ENCODE measurements at regions not wholly inside any gene's neighbourhood (a gene's known extent, or its start where the extent isn't known, plus 50 kb on each side); places are given as distances from the start of the nearest gene placed in this dataset.

DNA sequence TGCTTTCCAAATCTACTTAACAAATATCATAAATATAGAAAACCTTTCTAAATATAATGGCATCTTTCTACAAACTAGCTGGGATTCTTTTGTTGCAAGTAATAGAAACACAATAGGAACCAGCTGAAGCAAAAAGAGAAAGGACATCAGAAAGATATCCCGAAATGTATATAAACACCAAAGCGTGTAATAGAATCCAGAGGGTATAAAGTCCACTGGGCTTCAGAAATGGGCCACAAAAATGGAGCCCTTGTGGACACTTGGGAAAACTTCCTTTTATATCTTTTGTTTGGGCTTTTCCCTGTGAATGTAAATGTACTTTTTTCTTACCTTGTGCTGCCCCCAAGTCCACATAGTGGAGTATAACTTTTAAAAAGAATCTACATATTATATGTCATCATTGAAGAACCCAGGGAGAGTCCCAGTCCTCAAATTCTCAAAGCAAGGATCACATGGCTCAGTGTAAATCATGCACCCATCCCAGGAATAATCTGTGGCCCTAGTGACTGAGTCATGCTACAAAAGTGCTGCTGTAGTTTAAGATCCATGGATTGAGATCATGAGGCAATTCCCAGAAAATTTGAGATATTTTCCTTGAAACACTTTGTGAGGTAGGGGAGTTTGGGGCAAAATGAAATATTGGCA lies 457.0 kb downstream of the EPM2A start:
- TF ChIP-seq, protein P1, sequence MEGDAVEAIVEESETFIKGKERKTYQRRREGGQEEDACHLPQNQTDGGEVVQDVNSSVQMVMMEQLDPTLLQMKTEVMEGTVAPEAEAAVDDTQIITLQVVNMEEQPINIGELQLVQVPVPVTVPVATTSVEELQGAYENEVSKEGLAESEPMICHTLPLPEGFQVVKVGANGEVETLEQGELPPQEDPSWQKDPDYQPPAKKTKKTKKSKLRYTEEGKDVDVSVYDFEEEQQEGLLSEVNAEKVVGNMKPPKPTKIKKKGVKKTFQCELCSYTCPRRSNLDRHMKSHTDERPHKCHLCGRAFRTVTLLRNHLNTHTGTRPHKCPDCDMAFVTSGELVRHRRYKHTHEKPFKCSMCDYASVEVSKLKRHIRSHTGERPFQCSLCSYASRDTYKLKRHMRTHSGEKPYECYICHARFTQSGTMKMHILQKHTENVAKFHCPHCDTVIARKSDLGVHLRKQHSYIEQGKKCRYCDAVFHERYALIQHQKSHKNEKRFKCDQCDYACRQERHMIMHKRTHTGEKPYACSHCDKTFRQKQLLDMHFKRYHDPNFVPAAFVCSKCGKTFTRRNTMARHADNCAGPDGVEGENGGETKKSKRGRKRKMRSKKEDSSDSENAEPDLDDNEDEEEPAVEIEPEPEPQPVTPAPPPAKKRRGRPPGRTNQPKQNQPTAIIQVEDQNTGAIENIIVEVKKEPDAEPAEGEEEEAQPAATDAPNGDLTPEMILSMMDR (conservative IDR thresholded peaks at IDR 0.05): no peak
- TF ChIP-seq ZFX (IDR thresholded peaks at IDR 0.05): no peak

Measured in C4-2B (cell line).